GM23338 (cell line): ENCODE measurements at regions not wholly inside any gene's neighbourhood (a gene's known extent, or its start where the extent isn't known, plus 50 kb on each side); places are given as distances from the start of the nearest gene placed in this dataset.

Experiments
- ATAC-seq: fragments of 200-7000 bp; cut with Tn5 transposase; 3 replicates; pipeline ENCODE4 v1.9.1; 2020
- DNase-seq: peaks from one replicate; pipeline ENCODE4 v3.0.0-alpha.2; 2015; ENCODE audit warnings: low spot score
- H2AFZ ChIP-seq: fragments of 200-600 bp; sonication (generic); 2 replicates; pipeline ENCODE4 v1.8.0; 2016; ENCODE audit warnings: antibody characterized with exemption, mild to moderate bottlenecking, moderate library complexity
- H3F3A ChIP-seq: fragments of 200-600 bp; sonication (generic); replicated peaks from 2 replicates; pipeline ENCODE4 v1.8.0; 2017; ENCODE audit warnings: antibody characterized with exemption, mixed run types, low read depth
- H3K27ac ChIP-seq: fragments of 200-600 bp; sonication (generic); 2 replicates; pipeline ENCODE4 v1.6.1; 2016; ENCODE audit warnings: low read depth
- H3K27me3 ChIP-seq: fragments of 200-600 bp; sonication (generic); 2 replicates; pipeline ENCODE4 v1.8.0; 2016; ENCODE audit warnings: mild to moderate bottlenecking, mixed run types, moderate library complexity; ENCODE audit not compliant: insufficient read depth
- H3K36me3 ChIP-seq: fragments of 200-600 bp; sonication (generic); 2 replicates; pipeline ENCODE4 v1.8.0; 2016; ENCODE audit warnings: mild to moderate bottlenecking; ENCODE audit not compliant: insufficient read depth
- H3K4me1 ChIP-seq: fragments of 200-600 bp; sonication (generic); 2 replicates; pipeline ENCODE4 v1.8.0; 2016; ENCODE audit warnings: mild to moderate bottlenecking, moderate library complexity; ENCODE audit not compliant: insufficient read depth
- H3K4me2 ChIP-seq: fragments of 200-600 bp; sonication (generic); 2 replicates; pipeline ENCODE4 v1.7.1; 2017; ENCODE audit warnings: mixed run types
- H3K4me3 ChIP-seq: fragments of 200-600 bp; sonication (generic); 2 replicates; pipeline ENCODE4 v1.6.1; 2016; ENCODE audit warnings: mixed run types
- H3K79me2 ChIP-seq: fragments of 200-600 bp; sonication (generic); replicated peaks from 2 replicates; pipeline ENCODE4 v1.8.0; 2017; ENCODE audit warnings: mild to moderate bottlenecking; ENCODE audit not compliant: insufficient read depth
- H3K9me2 ChIP-seq: fragments of 200-600 bp; sonication (generic); 2 replicates; pipeline ENCODE4 v1.8.0; 2017; ENCODE audit not compliant: insufficient read depth
- H4K20me1 ChIP-seq: fragments of 200-600 bp; sonication (generic); replicated peaks from 2 replicates; pipeline ENCODE4 v1.8.0; 2017; ENCODE audit warnings: mild to moderate bottlenecking; ENCODE audit not compliant: insufficient read depth
- H3K27ac Mint-ChIP-seq: 2 replicates; pipeline ENCODE4 v1.8.0; 2020; ENCODE audit warnings: inconsistent platforms, mild to moderate bottlenecking, moderate library complexity, mixed read lengths
- H3K27me3 Mint-ChIP-seq: 3 replicates; pipeline ENCODE4 v1.8.0; 2022; ENCODE audit warnings: low read depth, mild to moderate bottlenecking, moderate library complexity, mixed read lengths, inconsistent platforms; ENCODE audit not compliant: insufficient read depth, poor library complexity
- H3K36me3 Mint-ChIP-seq: 3 replicates; pipeline ENCODE4 v1.8.0; 2021; ENCODE audit warnings: low read depth, mild to moderate bottlenecking, inconsistent platforms, moderate library complexity, mixed read lengths
- H3K4me1 Mint-ChIP-seq: 3 replicates; pipeline ENCODE4 v1.8.0; 2020; ENCODE audit warnings: mild to moderate bottlenecking, inconsistent platforms, mixed read lengths
- H3K4me3 Mint-ChIP-seq: 3 replicates; pipeline ENCODE4 v1.8.0; 2021; ENCODE audit warnings: moderate library complexity, mild to moderate bottlenecking, inconsistent platforms, mixed read lengths
- H3K9me3 Mint-ChIP-seq: 3 replicates; pipeline ENCODE4 v1.8.0; 2020; ENCODE audit warnings: moderate library complexity, mild to moderate bottlenecking, inconsistent platforms, mixed read lengths
- CTCF ChIP-seq, 2 experiments: fragments of 200-600 bp in 1 of 2; sonication (generic) in 1 of 2; conservative IDR thresholded peaks; 2 replicates each; pipeline versions ENCODE4 v1.5.1 to v1.6.1; 2016 to 2017; ENCODE audit warnings: antibody characterized with exemption in 2 of 2, low read depth in 2 of 2, mild to moderate bottlenecking in 2 of 2, moderate library complexity in 1 of 2
- EZH2 ChIP-seq: fragments of 200-600 bp; sonication (generic); IDR thresholded peaks from one replicate; pipeline ENCODE4 v1.8.0; 2017; ENCODE audit warnings: antibody characterized with exemption, mild to moderate bottlenecking, low read depth; ENCODE audit not compliant: unreplicated experiment
- EZH2phosphoT487 ChIP-seq: fragments of 200-600 bp; sonication (generic); IDR thresholded peaks from one replicate; pipeline ENCODE4 v1.8.1; 2018; ENCODE audit warnings: antibody characterized with exemption; ENCODE audit not compliant: unreplicated experiment
- NANOG ChIP-seq: IDR thresholded peaks from 2 replicates; pipeline ENCODE4 v1.6.1; 2016; ENCODE audit warnings: antibody characterized with exemption, borderline replicate concordance
- POLR2AphosphoS5 ChIP-seq: IDR thresholded peaks from 2 replicates; pipeline ENCODE4 v1.6.1; 2016; ENCODE audit warnings: antibody characterized with exemption, low read depth
- STAT1 ChIP-seq: IDR thresholded peaks from one replicate; pipeline ENCODE4 v1.6.1; 2016; ENCODE audit warnings: antibody characterized with exemption; ENCODE audit not compliant: unreplicated experiment
- ZNF114 ChIP-seq: fragments of 250-450 bp; sonication (Bioruptor Pico); IDR thresholded peaks from 2 replicates; pipeline ENCODE4 v1.5.0; 2020; ENCODE audit warnings: mild to moderate bottlenecking, moderate library complexity
- TF ChIP-seq, protein P1 (sequence below): IDR thresholded peaks from one replicate; pipeline ENCODE4 v1.6.1; 2018; ENCODE audit warnings: antibody characterized with exemption; ENCODE audit not compliant: unreplicated experiment
- TF ChIP-seq, protein P2 (sequence below): IDR thresholded peaks from 2 replicates; pipeline ENCODE4 v1.6.1; 2016; ENCODE audit warnings: antibody characterized with exemption

DNA sequence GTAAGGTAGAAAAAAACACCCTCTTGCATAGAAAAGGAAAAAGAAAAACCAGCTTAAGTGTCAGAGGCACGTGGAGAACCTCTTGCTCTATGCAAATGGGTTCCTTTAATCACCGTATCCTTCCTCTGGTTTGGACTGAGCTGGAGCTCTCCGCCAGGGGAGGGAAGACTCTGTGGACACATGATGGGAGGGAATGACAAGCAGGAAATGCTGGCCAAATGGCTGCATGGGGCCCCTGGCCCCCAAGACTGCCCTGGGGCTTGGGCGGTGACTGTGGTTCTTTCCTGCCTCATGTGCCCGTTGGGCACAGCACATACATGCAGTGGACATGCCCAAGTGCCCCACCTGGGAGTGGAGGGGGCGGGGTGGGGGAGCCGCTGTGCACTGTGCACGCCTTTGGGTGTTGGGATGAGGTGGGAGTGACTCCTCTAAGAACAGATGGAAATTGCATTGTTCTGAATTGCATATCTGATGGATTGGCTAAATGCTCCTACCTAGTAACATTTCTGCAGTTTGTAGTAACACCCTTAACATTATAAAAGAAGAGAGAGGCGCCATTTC is 166.4 kb upstream of the AVPR1A start:
- Histone ChIP-seq H3K36me3 (no peaks in the 10 kb centered on the region), H3K9me2 (0 out of 2 replicates have a peak, but pooled peaks cover 3% of the 10 kb centered on the region), H3K79me2 (no peaks in the 10 kb centered on the region), H3K4me2 (no peak overlapping the region), H2AFZ (no peak overlapping the region), H3K27ac (no peak overlapping the region), H3K4me1 (no peaks in the 10 kb centered on the region), H3K4me3 (no peak overlapping the region), H3K27me3 (no peaks in the 10 kb centered on the region), H4K20me1 (no peaks in the 10 kb centered on the region), H3F3A (no peaks in the 10 kb centered on the region)
- H3K4me1 Mint-ChIP-seq, result peaks cover 3% of the 10 kb centered on the region; the same call in 1 of the 3 replicates
- no peak for DNase-seq
- TF ChIP-seq STAT1, result no peak
- H3K27me3 Mint-ChIP-seq, result peaks cover 3% of the 10 kb centered on the region
- H3K36me3 Mint-ChIP-seq, result no peaks in the 10 kb centered on the region
- no peak overlapping the region for H3K4me3 Mint-ChIP-seq
- no peaks in the 10 kb centered on the region for H3K9me3 Mint-ChIP-seq
- no peak for ATAC-seq
- no peak overlapping the region; the same call in 1 of the 2 replicates for H3K27ac Mint-ChIP-seq

DNA sequence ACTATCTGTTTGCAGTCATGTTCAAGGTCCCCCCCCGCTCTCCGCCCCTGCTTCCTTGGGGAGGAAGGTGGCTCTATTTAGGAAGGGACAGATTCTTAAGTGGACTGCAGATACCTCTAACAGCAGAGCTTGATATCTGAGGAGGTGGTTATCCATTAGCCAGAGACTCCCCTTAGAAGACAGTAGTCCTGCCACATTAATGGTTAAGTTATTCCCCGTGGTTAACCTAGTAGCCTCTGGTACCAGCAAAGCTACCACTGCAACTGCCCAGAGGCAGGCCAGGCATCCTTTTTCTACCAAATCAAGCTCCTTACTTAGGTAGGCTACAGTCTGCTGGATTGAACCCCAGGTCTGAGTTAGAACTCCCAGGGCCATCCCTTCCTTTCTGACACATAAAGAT is 162.1 kb upstream of the AVPR1A start:
- Histone ChIP-seq H3K27me3 (no peaks in the 10 kb centered on the region), H4K20me1 (no peaks in the 10 kb centered on the region), H2AFZ (no peak overlapping the region), H3K27ac (no peak overlapping the region), H3K4me1 (no peaks in the 10 kb centered on the region), H3F3A (no peaks in the 10 kb centered on the region), H3K79me2 (no peaks in the 10 kb centered on the region), H3K9me2 (0 out of 2 replicates have a peak, but pooled peaks cover 8% of the 10 kb centered on the region), H3K4me2 (no peak overlapping the region), H3K36me3 (no peaks in the 10 kb centered on the region), H3K4me3 (no peak overlapping the region)
- no peak for DNase-seq
- Mint-ChIP-seq H3K36me3 (peaks cover 5% of the 10 kb centered on the region; the same call in 1 of the 3 replicates), H3K4me3 (no peak overlapping the region), H3K27me3 (no peaks in the 10 kb centered on the region), H3K9me3 (peaks cover 12% of the 10 kb centered on the region), H3K27ac (no peak overlapping the region), H3K4me1 (peaks cover 5% of the 10 kb centered on the region; the same call in 2 of the 3 replicates)
- ATAC-seq, result no peak
- TF ChIP-seq EZH2 (no peak), ZNF114 (CRISPR knock-in tag) (no peak), POLR2AphosphoS5 (no peak), EZH2phosphoT487 (no peak), CTCF (conservative IDR thresholded peaks at IDR 0.05; ENCODE audit: low read depth in 2 of 2) (no peak), NANOG (no peak)
- TF ChIP-seq, protein P1, sequence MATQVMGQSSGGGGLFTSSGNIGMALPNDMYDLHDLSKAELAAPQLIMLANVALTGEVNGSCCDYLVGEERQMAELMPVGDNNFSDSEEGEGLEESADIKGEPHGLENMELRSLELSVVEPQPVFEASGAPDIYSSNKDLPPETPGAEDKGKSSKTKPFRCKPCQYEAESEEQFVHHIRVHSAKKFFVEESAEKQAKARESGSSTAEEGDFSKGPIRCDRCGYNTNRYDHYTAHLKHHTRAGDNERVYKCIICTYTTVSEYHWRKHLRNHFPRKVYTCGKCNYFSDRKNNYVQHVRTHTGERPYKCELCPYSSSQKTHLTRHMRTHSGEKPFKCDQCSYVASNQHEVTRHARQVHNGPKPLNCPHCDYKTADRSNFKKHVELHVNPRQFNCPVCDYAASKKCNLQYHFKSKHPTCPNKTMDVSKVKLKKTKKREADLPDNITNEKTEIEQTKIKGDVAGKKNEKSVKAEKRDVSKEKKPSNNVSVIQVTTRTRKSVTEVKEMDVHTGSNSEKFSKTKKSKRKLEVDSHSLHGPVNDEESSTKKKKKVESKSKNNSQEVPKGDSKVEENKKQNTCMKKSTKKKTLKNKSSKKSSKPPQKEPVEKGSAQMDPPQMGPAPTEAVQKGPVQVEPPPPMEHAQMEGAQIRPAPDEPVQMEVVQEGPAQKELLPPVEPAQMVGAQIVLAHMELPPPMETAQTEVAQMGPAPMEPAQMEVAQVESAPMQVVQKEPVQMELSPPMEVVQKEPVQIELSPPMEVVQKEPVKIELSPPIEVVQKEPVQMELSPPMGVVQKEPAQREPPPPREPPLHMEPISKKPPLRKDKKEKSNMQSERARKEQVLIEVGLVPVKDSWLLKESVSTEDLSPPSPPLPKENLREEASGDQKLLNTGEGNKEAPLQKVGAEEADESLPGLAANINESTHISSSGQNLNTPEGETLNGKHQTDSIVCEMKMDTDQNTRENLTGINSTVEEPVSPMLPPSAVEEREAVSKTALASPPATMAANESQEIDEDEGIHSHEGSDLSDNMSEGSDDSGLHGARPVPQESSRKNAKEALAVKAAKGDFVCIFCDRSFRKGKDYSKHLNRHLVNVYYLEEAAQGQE, result no peak
- TF ChIP-seq, protein P2, sequence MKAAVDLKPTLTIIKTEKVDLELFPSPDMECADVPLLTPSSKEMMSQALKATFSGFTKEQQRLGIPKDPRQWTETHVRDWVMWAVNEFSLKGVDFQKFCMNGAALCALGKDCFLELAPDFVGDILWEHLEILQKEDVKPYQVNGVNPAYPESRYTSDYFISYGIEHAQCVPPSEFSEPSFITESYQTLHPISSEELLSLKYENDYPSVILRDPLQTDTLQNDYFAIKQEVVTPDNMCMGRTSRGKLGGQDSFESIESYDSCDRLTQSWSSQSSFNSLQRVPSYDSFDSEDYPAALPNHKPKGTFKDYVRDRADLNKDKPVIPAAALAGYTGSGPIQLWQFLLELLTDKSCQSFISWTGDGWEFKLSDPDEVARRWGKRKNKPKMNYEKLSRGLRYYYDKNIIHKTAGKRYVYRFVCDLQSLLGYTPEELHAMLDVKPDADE, result no peak
